GM12878 (cell line): ENCODE measurements at regions not wholly inside any gene's neighbourhood (a gene's known extent, or its start where the extent isn't known, plus 50 kb on each side); places are given as distances from the start of the nearest gene placed in this dataset.

Experiments used
- ATAC-seq: fragments of 200-7000 bp; cut with Tn5 transposase; 3 replicates; pipeline ENCODE4 v1.9.1; 2020; ENCODE audit warnings: mild to moderate bottlenecking, moderate library complexity
- BruUV-seq: library from RNA; stranded (reverse); fragments of 400-500 nt; replicated peaks from 2 replicates; lab custom pipeline; 2021; lab: Mats Ljungman, UMichigan
- CTCF ChIA-PET: fragments of 300-600 bp; sonication (Branson Sonifier 250); formaldehyde crosslinking; extraction: SDS; loops from one replicate; lab custom pipeline; 2021; ENCODE audit warnings: inconsistent platforms; lab: Yijun Ruan, JAX
- POLR2A ChIA-PET: fragments of 350-600 bp; formaldehyde crosslinking; extraction: SDS; loops from one replicate; lab custom pipeline; 2021; ENCODE audit warnings: inconsistent platforms; lab: Charles Lee
- RAD21 ChIA-PET: fragments of 300-600 bp; sonication (Branson Sonifier 250); formaldehyde crosslinking; loops from one replicate; lab custom pipeline; 2023; ENCODE audit warnings: antibody characterized with exemption; ENCODE audit not compliant: unreplicated experiment; lab: Charles Lee
- SMC1A ChIA-PET: fragments of 300-600 bp; sonication (Branson Sonifier 250); formaldehyde crosslinking; loops from one replicate; lab custom pipeline; 2023; ENCODE audit not compliant: unreplicated experiment, uncharacterized antibody; lab: Charles Lee
- DNase-seq: peaks from one replicate; pipeline ENCODE4 v3.0.0-alpha.2; 2011; ENCODE audit warnings: low read depth, low spot score
- FAIRE-seq: peaks from 3 replicates; lab custom pipeline; 2011; peaks lifted over from hg19 to GRCh38; lab: Jason Lieb, UNC
- H2AFZ ChIP-seq: 2 replicates; pipeline ENCODE4 v1.6.0; 2011; ENCODE audit warnings: low read depth, low read length, control low read depth; ENCODE audit not compliant: control insufficient read depth
- H3K27ac ChIP-seq: 2 replicates; pipeline ENCODE4 v1.5.1; 2011; ENCODE audit warnings: control low read depth; ENCODE audit not compliant: control insufficient read depth, insufficient read depth
- H3K27me3 ChIP-seq, 2 experiments: replicated peaks in 1 of 2; 2 replicates each; pipeline versions ENCODE4 v1.6.0 to v1.6.1; 2011; ENCODE audit warnings: low read length in 1 of 2; ENCODE audit not compliant: control insufficient read depth in 2 of 2, insufficient read depth in 2 of 2
- H3K36me3 ChIP-seq, 2 experiments: 2 replicates each; pipeline ENCODE4 v1.5.1; 2011; ENCODE audit warnings: low read length in 1 of 2; ENCODE audit not compliant: control insufficient read depth in 2 of 2, insufficient read depth in 2 of 2
- H3K4me1 ChIP-seq: 2 replicates; pipeline ENCODE4 v1.6.1; 2011; ENCODE audit warnings: mild to moderate bottlenecking, low read length, moderate library complexity, mixed read lengths; ENCODE audit not compliant: control insufficient read depth, insufficient read depth
- H3K4me2 ChIP-seq: 2 replicates; pipeline ENCODE4 v1.6.0; 2011; ENCODE audit warnings: control low read depth; ENCODE audit not compliant: control insufficient read depth, insufficient read depth
- H3K4me3 ChIP-seq: fragments of 200-600 bp; sonication (generic); 2 replicates; pipeline ENCODE4 v1.5.1; 2016
- H3K79me2 ChIP-seq: 2 replicates; pipeline ENCODE4 v1.6.0; 2011; ENCODE audit warnings: low read length; ENCODE audit not compliant: control insufficient read depth, insufficient read depth
- H3K9ac ChIP-seq: 2 replicates; pipeline ENCODE4 v1.8.0; 2011; ENCODE audit warnings: low read length, control low read depth, mixed read lengths; ENCODE audit not compliant: control insufficient read depth, insufficient read depth
- H3K9me3 ChIP-seq: replicated peaks from 3 replicates; pipeline ENCODE4 v1.5.1; 2011; ENCODE audit warnings: mild to moderate bottlenecking, low read length; ENCODE audit not compliant: control insufficient read depth, insufficient read depth
- H4K20me1 ChIP-seq: 2 replicates; pipeline ENCODE4 v1.6.0; 2011; ENCODE audit not compliant: control insufficient read depth, insufficient read depth
- CBX3 ChIP-seq: fragments of 200-600 bp; sonication (generic); IDR thresholded peaks from 2 replicates; pipeline ENCODE4 v1.6.1; 2016; ENCODE audit warnings: low read depth, borderline replicate concordance
- CREM ChIP-seq: IDR thresholded peaks from 2 replicates; pipeline ENCODE4 v1.6.1; 2014; ENCODE audit warnings: antibody characterized with exemption, low read depth
- ELK1 ChIP-seq: IDR thresholded peaks from 2 replicates; pipeline ENCODE4 v1.6.1; 2012; ENCODE audit warnings: low read depth, low read length, improper control_type of control experiment
- MAX ChIP-seq: IDR thresholded peaks from 2 replicates; pipeline ENCODE4 v1.6.1; 2012; ENCODE audit warnings: low read depth, low read length, improper control_type of control experiment
- RAD21 ChIP-seq: IDR thresholded peaks from 2 replicates; pipeline ENCODE4 v1.6.1; 2011; ENCODE audit warnings: mild to moderate bottlenecking, low read depth, low read length, moderate library complexity; ENCODE audit not compliant: insufficient read depth
- SP1 ChIP-seq: IDR thresholded peaks from one replicate; pipeline ENCODE4 v1.6.1; 2011; ENCODE audit warnings: low read depth, low read length
- SPI1 ChIP-seq: IDR thresholded peaks from 2 replicates; pipeline ENCODE4 v1.6.1; 2011; ENCODE audit warnings: low read depth, mild to moderate bottlenecking, low read length, moderate library complexity, borderline replicate concordance; ENCODE audit not compliant: insufficient read depth
- TAF1 ChIP-seq: IDR thresholded peaks from 2 replicates; pipeline ENCODE4 v1.6.1; 2011; ENCODE audit warnings: mild to moderate bottlenecking, low read depth, low read length, borderline replicate concordance
- ZBTB40 ChIP-seq: fragments of 450-650 bp; IDR thresholded peaks from 2 replicates; pipeline ENCODE4 v1.6.1; 2016; ENCODE audit warnings: mild to moderate bottlenecking, moderate library complexity, borderline replicate concordance
- WGBS: methylation state at CpG from one replicate; pipeline ENCODE4 v1.1.6; 2016; ENCODE audit warnings: low lambda C conversion rate; ENCODE audit not compliant: insufficient replicate concordance, insufficient coverage; ENCODE audit errors: missing lambda C conversion rate; 5-methylcytosine and 5-hydroxymethylcytosine counted together
- in situ Hi-C: fragments of 300-500 bp; cut with MboI; formaldehyde crosslinking; loops from 9 replicates; pipeline ENCODE4 v1.14.3; 2018; ENCODE audit warnings: mixed read lengths
- intact Hi-C: fragments of 100-400 bp; cut with micrococcal nuclease; formaldehyde crosslinking; loops from one replicate; pipeline ENCODE4 v1.14.2; 2022; ENCODE audit not compliant: unreplicated experiment

GRCh38 chr16:65213866-65214595 lies 92.2 kb upstream of the CDH11 start:
- POLR2A ChIA-PET = no interaction called here
- Histone ChIP-seq H3K4me1 (no peaks in the 10 kb centered on the region), H4K20me1 (no peaks in the 10 kb centered on the region), H3K9ac (no peak overlapping the region), H3K9me3 (no peaks in the 10 kb centered on the region), H3K79me2 (no peaks in the 10 kb centered on the region)
- no peak for ATAC-seq
- intact Hi-C loops = no loop called here
- TF ChIP-seq ELK1 (no peak), SP1 (no peak), RAD21 (no peak), CBX3 (no peak), MAX (no peak), TAF1 (no peak), CREM (no peak), SPI1 (no peak), ZBTB40 (no peak)
- TF ChIP-seq, all 136 proteins: peak for 0
- FAIRE-seq (no peak), DNase-seq (no peak)
- no peaks in the 10 kb centered on the region for H3K27me3 ChIP-seq
- no peaks in the 10 kb centered on the region for H3K36me3 ChIP-seq
- in situ Hi-C loops = no loop called here
- no peak overlapping the region for H2AFZ ChIP-seq
- H3K4me2 ChIP-seq = no peak overlapping the region
- no peak overlapping the region for H3K4me3 ChIP-seq
- ChIA-PET RAD21 (no interaction called here), CTCF (no interaction called here), SMC1A (no interaction called here)
- no TSS peak for BruUV-seq
- 11% methylated on average over 4 of the region's 4 CpGs for WGBS
- no peak overlapping the region for H3K27ac ChIP-seq
